ENCODE measurements at regions not wholly inside any gene's neighbourhood (a gene's known extent, or its start where the extent isn't known, plus 50 kb on each side); places are given as distances from the start of the nearest gene placed in this dataset.

GRCh38 chr12:65616022-65616421 lies 208.3 kb upstream of the HMGA2 start:
- Mint-ChIP-seq H3K9me3 (no peaks in the 10 kb centered on the region), H3K4me1 (peaks cover 6% of the 10 kb centered on the region), H3K4me3 (no peak overlapping the region), H3K27me3 (peaks cover 16% of the 10 kb centered on the region), H3K27ac (no peak overlapping the region), H3K36me3 (ENCODE audit: low read depth) (no peaks in the 10 kb centered on the region)
- DNase-seq (no peak), ATAC-seq (no peak)

- H3K27me3 Mint-ChIP-seq: peaks cover 16% of the 10 kb centered on the region
- H3K4me3 Mint-ChIP-seq: no peak overlapping the region
- H3K9me3 Mint-ChIP-seq: no peaks in the 10 kb centered on the region
- peak overlapping the region; percentile 25 for H3K27ac Mint-ChIP-seq
- H3K36me3 Mint-ChIP-seq (ENCODE audit: low read depth): no peaks in the 10 kb centered on the region
- H3K4me1 Mint-ChIP-seq: peaks cover 6% of the 10 kb centered on the region
- ATAC-seq: no peak
- DNase-seq: no peak
Measured at GRCh38 chr12:65618588-65618987, 205.7 kb upstream of the HMGA2 start.

GRCh38 chr12:65619018-65619417 lies 205.3 kb upstream of the HMGA2 start:
- H3K27me3 Mint-ChIP-seq: peaks cover 17% of the 10 kb centered on the region
- peaks cover 6% of the 10 kb centered on the region for H3K4me1 Mint-ChIP-seq
- DNase-seq (no peak), ATAC-seq (peak; percentile 28)
- no peak overlapping the region for H3K4me3 Mint-ChIP-seq
- no peaks in the 10 kb centered on the region for H3K36me3 Mint-ChIP-seq (ENCODE audit: low read depth)
- peak overlapping the region; percentile 25 for H3K27ac Mint-ChIP-seq
- H3K9me3 Mint-ChIP-seq: no peaks in the 10 kb centered on the region

- peaks cover 6% of the 10 kb centered on the region for H3K4me1 Mint-ChIP-seq
Measured at GRCh38 chr12:65620046-65620445, 204.2 kb upstream of the HMGA2 start.

GRCh38 chr12:65622056-65622455 lies 202.2 kb upstream of the HMGA2 start:
- Mint-ChIP-seq H3K36me3 (ENCODE audit: low read depth) (no peaks in the 10 kb centered on the region), H3K4me1 (peaks cover 6% of the 10 kb centered on the region), H3K4me3 (no peak overlapping the region), H3K27ac (no peak overlapping the region), H3K9me3 (no peaks in the 10 kb centered on the region), H3K27me3 (peaks cover 20% of the 10 kb centered on the region)
- ATAC-seq (no peak), DNase-seq (no peak)

More at GRCh38 chr12:65620046-65620445, 204.2 kb upstream of the HMGA2 start:
- peaks cover 21% of the 10 kb centered on the region for H3K27me3 Mint-ChIP-seq
- H3K36me3 Mint-ChIP-seq (ENCODE audit: low read depth): no peaks in the 10 kb centered on the region
- H3K27ac Mint-ChIP-seq: no peak overlapping the region
- no peak overlapping the region for H3K4me3 Mint-ChIP-seq
- ATAC-seq (no peak), DNase-seq (no peak)
- no peaks in the 10 kb centered on the region for H3K9me3 Mint-ChIP-seq

- Mint-ChIP-seq H3K27me3 (peaks cover 22% of the 10 kb centered on the region), H3K4me1 (peaks cover 6% of the 10 kb centered on the region), H3K36me3 (ENCODE audit: low read depth) (no peaks in the 10 kb centered on the region), H3K4me3 (no peak overlapping the region), H3K27ac (no peak overlapping the region), H3K9me3 (no peaks in the 10 kb centered on the region)
- ATAC-seq: no peak
- no peak for DNase-seq
Measured at GRCh38 chr12:65623507-65623906, 200.8 kb upstream of the HMGA2 start.

GRCh38 chr12:65624554-65625086 lies 199.7 kb upstream of the HMGA2 start:
- H3K9me3 Mint-ChIP-seq: no peaks in the 10 kb centered on the region
- ATAC-seq: no peak
- no peak for DNase-seq
- peaks cover 18% of the 10 kb centered on the region for H3K27me3 Mint-ChIP-seq
- H3K36me3 Mint-ChIP-seq (ENCODE audit: low read depth): no peaks in the 10 kb centered on the region
- no peak overlapping the region for H3K4me3 Mint-ChIP-seq
- no peaks in the 10 kb centered on the region for H3K4me1 Mint-ChIP-seq
- no peak overlapping the region for H3K27ac Mint-ChIP-seq

- H3K27me3 Mint-ChIP-seq: peaks cover 18% of the 10 kb centered on the region
Measured at GRCh38 chr12:65628061-65628460, 196.2 kb upstream of the HMGA2 start.

GRCh38 chr12:65630555-65630954 lies 193.7 kb upstream of the HMGA2 start:
- Mint-ChIP-seq H3K27me3 (peaks cover 9% of the 10 kb centered on the region), H3K4me1 (peaks cover 4% of the 10 kb centered on the region), H3K36me3 (ENCODE audit: low read depth) (no peaks in the 10 kb centered on the region), H3K27ac (no peak overlapping the region), H3K9me3 (no peaks in the 10 kb centered on the region), H3K4me3 (no peak overlapping the region)
- ATAC-seq: no peak
- DNase-seq: no peak

More at GRCh38 chr12:65628061-65628460, 196.2 kb upstream of the HMGA2 start:
- DNase-seq (no peak), ATAC-seq (no peak)
- Mint-ChIP-seq H3K27ac (no peak overlapping the region), H3K36me3 (ENCODE audit: low read depth) (no peaks in the 10 kb centered on the region), H3K4me3 (no peak overlapping the region), H3K9me3 (no peaks in the 10 kb centered on the region), H3K4me1 (peaks cover 4% of the 10 kb centered on the region)

- peaks cover 4% of the 10 kb centered on the region for H3K4me1 Mint-ChIP-seq
- ATAC-seq (no peak), DNase-seq (no peak)
- H3K9me3 Mint-ChIP-seq: no peaks in the 10 kb centered on the region
- H3K36me3 Mint-ChIP-seq (ENCODE audit: low read depth): no peaks in the 10 kb centered on the region
- H3K27ac Mint-ChIP-seq: no peak overlapping the region
- no peak overlapping the region for H3K4me3 Mint-ChIP-seq
- peaks cover 9% of the 10 kb centered on the region for H3K27me3 Mint-ChIP-seq
Measured at GRCh38 chr12:65631621-65632111, 192.6 kb upstream of the HMGA2 start.

GRCh38 chr12:65632131-65632855 lies 192.0 kb upstream of the HMGA2 start:
- DNase-seq (no peak), ATAC-seq (peak; percentile 24)
- no peaks in the 10 kb centered on the region for H3K36me3 Mint-ChIP-seq (ENCODE audit: low read depth)
- H3K9me3 Mint-ChIP-seq: no peaks in the 10 kb centered on the region
- H3K4me3 Mint-ChIP-seq: no peak overlapping the region
- H3K27me3 Mint-ChIP-seq: peaks cover 9% of the 10 kb centered on the region
- peaks cover 4% of the 10 kb centered on the region for H3K4me1 Mint-ChIP-seq
- H3K27ac Mint-ChIP-seq: no peak overlapping the region

- DNase-seq: no peak
- no peak for ATAC-seq
- Mint-ChIP-seq H3K4me1 (peaks cover 4% of the 10 kb centered on the region), H3K27me3 (peaks cover 7% of the 10 kb centered on the region), H3K9me3 (no peaks in the 10 kb centered on the region), H3K36me3 (ENCODE audit: low read depth) (no peaks in the 10 kb centered on the region), H3K4me3 (no peak overlapping the region), H3K27ac (no peak overlapping the region)
Measured at GRCh38 chr12:65634061-65634460, 190.2 kb upstream of the HMGA2 start.

- Mint-ChIP-seq H3K27me3 (peaks cover 7% of the 10 kb centered on the region), H3K4me3 (no peak overlapping the region), H3K9me3 (no peaks in the 10 kb centered on the region), H3K36me3 (ENCODE audit: low read depth) (no peaks in the 10 kb centered on the region), H3K4me1 (peaks cover 4% of the 10 kb centered on the region), H3K27ac (no peak overlapping the region)
- ATAC-seq (no peak), DNase-seq (no peak)
Measured at GRCh38 chr12:65634626-65635331, 189.5 kb upstream of the HMGA2 start.

GRCh38 chr12:65636436-65636835 lies 187.8 kb upstream of the HMGA2 start:
- H3K4me1 Mint-ChIP-seq: peaks cover 4% of the 10 kb centered on the region
- no peak overlapping the region for H3K4me3 Mint-ChIP-seq
- no peak for DNase-seq
- H3K9me3 Mint-ChIP-seq: no peaks in the 10 kb centered on the region
- no peak for ATAC-seq
- H3K27me3 Mint-ChIP-seq: peaks cover 3% of the 10 kb centered on the region
- H3K27ac Mint-ChIP-seq: no peak overlapping the region
- no peaks in the 10 kb centered on the region for H3K36me3 Mint-ChIP-seq (ENCODE audit: low read depth)

GRCh38 chr12:65637150-65637549 lies 187.1 kb upstream of the HMGA2 start:
- no peak for DNase-seq
- Mint-ChIP-seq H3K27me3 (peaks cover 3% of the 10 kb centered on the region), H3K4me3 (no peak overlapping the region), H3K27ac (no peak overlapping the region), H3K9me3 (no peaks in the 10 kb centered on the region), H3K36me3 (ENCODE audit: low read depth) (no peaks in the 10 kb centered on the region), H3K4me1 (peaks cover 4% of the 10 kb centered on the region)
- ATAC-seq: no peak
